CD4-positive, alpha-beta memory T cell (primary cell): ENCODE measurements at regions not wholly inside any gene's neighbourhood (a gene's known extent, or its start where the extent isn't known, plus 50 kb on each side); places are given as distances from the start of the nearest gene placed in this dataset.
"Not testable (repeated sequence)": the region's sequence is repeated elsewhere in the genome, so short reads cannot be mapped to it uniquely, and the experiment has no call there.

ENCODE experiments used
- CTCF ChIA-PET: fragments of 350-600 bp; sonication (Branson Sonifier 250); formaldehyde crosslinking; loops from one replicate; lab custom pipeline; 2021; ENCODE audit warnings: inconsistent platforms; ENCODE audit not compliant: partially characterized antibody; lab: Charles Lee
- POLR2A ChIA-PET: fragments of 350-600 bp; sonication (Branson Sonifier 250); formaldehyde crosslinking; loops from one replicate; lab custom pipeline; 2021; ENCODE audit not compliant: partially characterized antibody; lab: Charles Lee
- DNase-seq, 5 donors: peaks; one replicate each; pipeline versions ENCODE4 v3.0.0 to v3.0.0-alpha.2; 2020 to 2022; ENCODE audit warnings: mixed read lengths in 1 of 5
- H3K27ac ChIP-seq: one replicate; pipeline ENCODE4 v1.7.0; 2013; ENCODE audit warnings: low read depth, low read length
- H3K27me3 ChIP-seq: 2 replicates; pipeline ENCODE4 v1.7.0; 2013; ENCODE audit warnings: mild to moderate bottlenecking, low read length, moderate library complexity; ENCODE audit not compliant: insufficient read depth
- H3K36me3 ChIP-seq: 2 replicates; pipeline ENCODE4 v1.7.0; 2013; ENCODE audit warnings: mild to moderate bottlenecking, low read length, moderate library complexity; ENCODE audit not compliant: insufficient read depth
- H3K4me1 ChIP-seq: 2 replicates; pipeline ENCODE4 v1.7.0; 2013; ENCODE audit warnings: mild to moderate bottlenecking, low read length, moderate library complexity; ENCODE audit not compliant: insufficient read depth
- H3K4me3 ChIP-seq, 2 donors: one replicate each; pipeline ENCODE4 v1.7.0; 2013; ENCODE audit warnings: low read length in 2 of 2, mild to moderate bottlenecking in 1 of 2
- H3K9me3 ChIP-seq, 2 donors: one replicate each; pipeline ENCODE4 v1.7.0; 2013; ENCODE audit warnings: low read length in 2 of 2, control low read depth in 1 of 2; ENCODE audit not compliant: control insufficient read depth in 1 of 2
- H3K27ac Mint-ChIP-seq, 7 donors: one replicate each; pipeline ENCODE4 v1.8.0; 2020 to 2021; ENCODE audit warnings: mixed read lengths in 7 of 7, mild to moderate bottlenecking in 6 of 7, inconsistent platforms in 3 of 7, moderate library complexity in 3 of 7
- H3K27me3 Mint-ChIP-seq, 2 donors: one replicate each; pipeline ENCODE4 v1.8.0; 2020 to 2021; ENCODE audit warnings: mixed read lengths in 2 of 2
- H3K36me3 Mint-ChIP-seq, 2 donors: one replicate each; pipeline ENCODE4 v1.8.0; 2020 to 2021; ENCODE audit warnings: mixed read lengths in 2 of 2, inconsistent platforms in 1 of 2, mild to moderate bottlenecking in 1 of 2
- H3K4me1 Mint-ChIP-seq, 4 donors: one replicate each; pipeline ENCODE4 v1.8.0; 2020 to 2021; ENCODE audit warnings: mixed read lengths in 4 of 4, mild to moderate bottlenecking in 1 of 4
- H3K4me3 Mint-ChIP-seq, 8 donors: one replicate each; pipeline ENCODE4 v1.8.0; 2020 to 2021; ENCODE audit warnings: mixed read lengths in 8 of 8, mild to moderate bottlenecking in 7 of 8, moderate library complexity in 6 of 8, inconsistent platforms in 3 of 8
- H3K9me3 Mint-ChIP-seq, 8 donors: one replicate each; pipeline ENCODE4 v1.8.0; 2020 to 2021; ENCODE audit warnings: mixed read lengths in 8 of 8, mild to moderate bottlenecking in 5 of 8, inconsistent platforms in 3 of 8, moderate library complexity in 1 of 8
- intact Hi-C: fragments of 100-400 bp; cut with micrococcal nuclease; formaldehyde crosslinking; loops from one replicate; pipeline ENCODE4 v1.15.1; 2023

GRCh38 chr6:6950373-6951145 lies 157.2 kb upstream of the RREB1 start:
- Mint-ChIP-seq H3K4me3 (no peak overlapping the region), H3K36me3 (peaks cover 1 to 4% of the 10 kb centered on the region in 2 donors), H3K4me1 (no peaks in the 10 kb centered on the region), H3K27me3 (peaks cover 2 to 3% of the 10 kb centered on the region in 2 donors), H3K27ac (no peak overlapping the region), H3K9me3 (peaks cover 3 to 20% (median 10%) of the 10 kb centered on the region in 8 donors)
- no peaks in the 10 kb centered on the region for H3K9me3 ChIP-seq
- H3K36me3 ChIP-seq, result no peaks in the 10 kb centered on the region
- ChIA-PET POLR2A (no interaction called here), CTCF (no interaction called here)
- intact Hi-C loops, result no loop called here
- H3K4me1 ChIP-seq, result no peaks in the 10 kb centered on the region
- H3K27ac ChIP-seq, result no peak overlapping the region
- DNase-seq, result no peak
- no peak overlapping the region for H3K4me3 ChIP-seq
- H3K27me3 ChIP-seq, result no peaks in the 10 kb centered on the region

GRCh38 chr6:6951355-6951754 lies 156.4 kb upstream of the RREB1 start:
- H3K36me3 ChIP-seq, result no peaks in the 10 kb centered on the region
- intact Hi-C loops, result no loop called here
- no peak overlapping the region for H3K4me3 ChIP-seq
- Mint-ChIP-seq H3K36me3 (peaks cover 1 to 4% of the 10 kb centered on the region in 2 donors), H3K27ac (no peak overlapping the region), H3K27me3 (peaks cover 2 to 3% of the 10 kb centered on the region in 2 donors), H3K4me1 (no peaks in the 10 kb centered on the region), H3K4me3 (no peak overlapping the region), H3K9me3 (peaks cover 3 to 20% (median 10%) of the 10 kb centered on the region in 8 donors)
- H3K4me1 ChIP-seq, result no peaks in the 10 kb centered on the region
- ChIA-PET CTCF (no interaction called here), POLR2A (no interaction called here)
- DNase-seq, result no peak
- no peak overlapping the region for H3K27ac ChIP-seq
- no peaks in the 10 kb centered on the region for H3K9me3 ChIP-seq
- H3K27me3 ChIP-seq, result no peaks in the 10 kb centered on the region

GRCh38 chr6:6952484-6952883 lies 155.3 kb upstream of the RREB1 start:
- Histone ChIP-seq H3K9me3 (no peaks in the 10 kb centered on the region), H3K4me3 (no peak overlapping the region), H3K27ac (no peak overlapping the region), H3K4me1 (no peaks in the 10 kb centered on the region), H3K27me3 (no peaks in the 10 kb centered on the region), H3K36me3 (no peaks in the 10 kb centered on the region)
- peaks cover 1 to 4% of the 10 kb centered on the region in 2 donors for H3K36me3 Mint-ChIP-seq
- no peak overlapping the region for H3K4me3 Mint-ChIP-seq
- CTCF ChIA-PET, result no interaction called here
- DNase-seq, result no peak
- peaks cover 2 to 7% of the 10 kb centered on the region in 2 donors for H3K27me3 Mint-ChIP-seq
- intact Hi-C loops, result no loop called here
- H3K27ac Mint-ChIP-seq, result no peak overlapping the region
- H3K9me3 Mint-ChIP-seq, result peaks cover 3 to 20% (median 10%) of the 10 kb centered on the region in 8 donors
- POLR2A ChIA-PET, result no interaction called here
- H3K4me1 Mint-ChIP-seq, result no peaks in the 10 kb centered on the region

GRCh38 chr6:6952927-6953326 lies 154.8 kb upstream of the RREB1 start:
- POLR2A ChIA-PET, H3K27me3 ChIP-seq, H3K4me3 ChIP-seq, H3K4me1 ChIP-seq, H3K27ac ChIP-seq, DNase-seq, H3K36me3 Mint-ChIP-seq, H3K4me1 Mint-ChIP-seq, H3K4me3 Mint-ChIP-seq, intact Hi-C loops, H3K9me3 ChIP-seq, H3K27me3 Mint-ChIP-seq, H3K36me3 ChIP-seq: not testable (repeated sequence)
- Mint-ChIP-seq H3K9me3 (peaks cover 3 to 20% (median 10%) of the 10 kb centered on the region in 8 donors), H3K27ac (peak overlapping the region in 1 of 7 donors; percentile 23)
- CTCF ChIA-PET, result interaction anchor here (0.5 kb wide), 1 partner anchor 134 kb away, joined by 3 read pairs; no protein-coding TSS in a partner anchor

GRCh38 chr6:6960571-6961251 lies 147.1 kb upstream of the RREB1 start:
- no peak overlapping the region for H3K4me3 ChIP-seq
- no peaks in the 10 kb centered on the region for H3K27me3 ChIP-seq
- CTCF ChIA-PET, result no interaction called here
- POLR2A ChIA-PET, result no interaction called here
- peaks cover 0 to 4% (median 0%) of the 10 kb centered on the region in 4 donors for H3K4me1 Mint-ChIP-seq
- peaks cover 3% of the 10 kb centered on the region for H3K4me1 ChIP-seq
- H3K9me3 ChIP-seq, result no peaks in the 10 kb centered on the region
- no peak overlapping the region for H3K27ac ChIP-seq
- no peaks in the 10 kb centered on the region for H3K36me3 ChIP-seq
- DNase-seq, result no peak
- peaks cover 0 to 7% of the 10 kb centered on the region in 2 donors for H3K27me3 Mint-ChIP-seq
- H3K36me3 Mint-ChIP-seq, result no peaks in the 10 kb centered on the region
- peak overlapping the region in 1 of 7 donors; percentile 25 for H3K27ac Mint-ChIP-seq
- H3K9me3 Mint-ChIP-seq, result peaks cover 0 to 4% (median 2%) of the 10 kb centered on the region in 8 donors
- intact Hi-C loops, result no loop called here
- H3K4me3 Mint-ChIP-seq, result no peak overlapping the region

GRCh38 chr6:6962086-6962485 lies 145.7 kb upstream of the RREB1 start:
- no peak overlapping the region for H3K4me3 ChIP-seq
- no peaks in the 10 kb centered on the region for H3K27me3 ChIP-seq
- H3K27me3 Mint-ChIP-seq, result peaks cover 0 to 3% of the 10 kb centered on the region in 2 donors
- intact Hi-C loops, result no loop called here
- peaks cover 0 to 4% (median 2%) of the 10 kb centered on the region in 8 donors for H3K9me3 Mint-ChIP-seq
- ChIA-PET POLR2A (no interaction called here), CTCF (no interaction called here)
- no peaks in the 10 kb centered on the region for H3K36me3 Mint-ChIP-seq
- H3K27ac ChIP-seq, result no peak overlapping the region
- no peak overlapping the region for H3K27ac Mint-ChIP-seq
- no peak overlapping the region for H3K4me3 Mint-ChIP-seq
- peaks cover 0 to 4% (median 0%) of the 10 kb centered on the region in 4 donors for H3K4me1 Mint-ChIP-seq
- no peaks in the 10 kb centered on the region for H3K36me3 ChIP-seq
- no peak for DNase-seq
- H3K4me1 ChIP-seq, result peaks cover 3% of the 10 kb centered on the region
- H3K9me3 ChIP-seq, result no peaks in the 10 kb centered on the region

GRCh38 chr6:6962699-6963098 lies 145.1 kb upstream of the RREB1 start:
- H3K9me3 ChIP-seq, result no peaks in the 10 kb centered on the region
- DNase-seq, result no peak
- no peak overlapping the region for H3K27ac Mint-ChIP-seq
- POLR2A ChIA-PET, result no interaction called here
- peaks cover 3% of the 10 kb centered on the region for H3K4me1 ChIP-seq
- no peaks in the 10 kb centered on the region for H3K27me3 ChIP-seq
- intact Hi-C loops, result no loop called here
- H3K4me3 Mint-ChIP-seq, result no peak overlapping the region
- H3K4me3 ChIP-seq, result no peak overlapping the region
- H3K4me1 Mint-ChIP-seq, result peaks cover 0 to 4% (median 0%) of the 10 kb centered on the region in 4 donors
- H3K27me3 Mint-ChIP-seq, result peaks cover 0 to 3% of the 10 kb centered on the region in 2 donors
- H3K27ac ChIP-seq, result no peak overlapping the region
- H3K36me3 Mint-ChIP-seq, result no peaks in the 10 kb centered on the region
- peaks cover 0 to 4% (median 2%) of the 10 kb centered on the region in 8 donors for H3K9me3 Mint-ChIP-seq
- CTCF ChIA-PET, result no interaction called here
- H3K36me3 ChIP-seq, result no peaks in the 10 kb centered on the region
